WERI-Rb-1 (cell line): ENCODE measurements at regions not wholly inside any gene's neighbourhood (a gene's known extent, or its start where the extent isn't known, plus 50 kb on each side); places are given as distances from the start of the nearest gene placed in this dataset.

Experiments
- DNase-seq: peaks from one replicate; pipeline ENCODE4 v3.0.0-alpha.2; 2020
- H3K27ac ChIP-seq: fragments of 250-450 bp; sonication (Bioruptor Pico); 2 replicates; pipeline ENCODE4 v1.5.1; 2020; ENCODE audit warnings: mild to moderate bottlenecking, moderate library complexity
- H3K27me3 ChIP-seq: fragments of 250-450 bp; sonication (Bioruptor Pico); 2 replicates; pipeline ENCODE4 v1.5.1; 2021; ENCODE audit warnings: mild to moderate bottlenecking, low read depth, moderate library complexity; ENCODE audit not compliant: insufficient read depth, severe bottlenecking
- H3K36me3 ChIP-seq: fragments of 250-450 bp; sonication (Bioruptor Pico); 2 replicates; pipeline ENCODE4 v1.5.1; 2020; ENCODE audit warnings: mild to moderate bottlenecking, moderate library complexity
- H3K4me3 ChIP-seq: 2 replicates; pipeline ENCODE4 v1.5.1; 2011; ENCODE audit warnings: low read depth, mild to moderate bottlenecking, control low read depth, low read length
- H3K9me3 ChIP-seq: fragments of 250-450 bp; sonication (Bioruptor Pico); 2 replicates; pipeline ENCODE4 v1.5.1; 2021; ENCODE audit warnings: mild to moderate bottlenecking, moderate library complexity; ENCODE audit not compliant: severe bottlenecking
- TF ChIP-seq, protein P1 (sequence below): IDR thresholded peaks from 2 replicates; pipeline ENCODE4 v1.5.1; 2011; ENCODE audit warnings: low read depth, mild to moderate bottlenecking, control low read depth, inconsistent platforms, low read length

DNA sequence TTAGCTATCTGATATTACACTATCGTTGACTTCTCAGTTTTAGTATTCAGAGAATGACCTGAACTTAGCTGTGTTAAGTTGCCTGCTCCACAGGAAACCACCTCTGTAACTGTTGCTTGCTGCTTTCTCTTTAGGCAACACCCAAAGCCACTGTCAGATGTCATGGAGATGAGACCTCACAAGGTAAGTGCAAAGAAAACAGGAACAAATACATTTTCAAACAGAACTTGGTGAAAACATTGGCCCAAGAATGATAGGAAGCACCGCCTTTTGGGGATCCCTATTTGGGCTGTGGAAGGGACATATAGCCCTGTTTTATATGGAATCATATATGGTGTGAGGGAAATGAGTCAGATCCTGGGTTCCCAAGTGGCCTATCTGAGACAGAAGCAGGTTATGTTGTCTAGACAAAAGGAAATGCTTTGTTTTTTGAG, 143.4 kb downstream of the UBE2E3 start:
- Histone ChIP-seq H3K27me3 (no peaks in the 10 kb centered on the region), H3K4me3 (no peak overlapping the region), H3K9me3 (no peaks in the 10 kb centered on the region), H3K36me3 (no peaks in the 10 kb centered on the region), H3K27ac (no peak overlapping the region)
- TF ChIP-seq, protein P1, sequence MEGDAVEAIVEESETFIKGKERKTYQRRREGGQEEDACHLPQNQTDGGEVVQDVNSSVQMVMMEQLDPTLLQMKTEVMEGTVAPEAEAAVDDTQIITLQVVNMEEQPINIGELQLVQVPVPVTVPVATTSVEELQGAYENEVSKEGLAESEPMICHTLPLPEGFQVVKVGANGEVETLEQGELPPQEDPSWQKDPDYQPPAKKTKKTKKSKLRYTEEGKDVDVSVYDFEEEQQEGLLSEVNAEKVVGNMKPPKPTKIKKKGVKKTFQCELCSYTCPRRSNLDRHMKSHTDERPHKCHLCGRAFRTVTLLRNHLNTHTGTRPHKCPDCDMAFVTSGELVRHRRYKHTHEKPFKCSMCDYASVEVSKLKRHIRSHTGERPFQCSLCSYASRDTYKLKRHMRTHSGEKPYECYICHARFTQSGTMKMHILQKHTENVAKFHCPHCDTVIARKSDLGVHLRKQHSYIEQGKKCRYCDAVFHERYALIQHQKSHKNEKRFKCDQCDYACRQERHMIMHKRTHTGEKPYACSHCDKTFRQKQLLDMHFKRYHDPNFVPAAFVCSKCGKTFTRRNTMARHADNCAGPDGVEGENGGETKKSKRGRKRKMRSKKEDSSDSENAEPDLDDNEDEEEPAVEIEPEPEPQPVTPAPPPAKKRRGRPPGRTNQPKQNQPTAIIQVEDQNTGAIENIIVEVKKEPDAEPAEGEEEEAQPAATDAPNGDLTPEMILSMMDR, result no peak
- no peak for DNase-seq

DNA sequence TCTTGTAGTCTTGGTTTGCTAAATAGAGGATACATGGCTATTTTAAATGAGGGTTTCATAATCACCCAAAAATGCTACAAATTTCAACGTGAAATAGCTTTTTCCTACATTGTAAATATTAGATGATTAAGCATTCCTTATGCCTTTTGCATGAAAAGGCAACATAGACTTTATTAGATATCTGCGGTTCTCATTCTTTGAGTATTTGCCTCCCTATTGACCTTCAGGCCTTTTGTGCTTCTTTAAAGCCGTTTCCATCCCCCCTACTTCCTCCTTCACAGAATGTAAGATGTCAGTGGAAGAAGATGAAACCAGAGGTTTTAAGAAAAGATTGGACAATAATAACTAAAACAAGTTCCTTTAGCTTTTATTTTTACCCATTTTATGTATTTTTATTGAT, 144.1 kb downstream of the UBE2E3 start:
- H3K9me3 ChIP-seq, result no peaks in the 10 kb centered on the region
- no peak overlapping the region for H3K4me3 ChIP-seq
- no peaks in the 10 kb centered on the region for H3K27me3 ChIP-seq
- DNase-seq, result no peak
- H3K36me3 ChIP-seq, result no peaks in the 10 kb centered on the region
- TF ChIP-seq, protein P1, result no peak
- no peak overlapping the region for H3K27ac ChIP-seq

- TF ChIP-seq, protein P1, result no peak
- DNase-seq, result no peak
- Histone ChIP-seq H3K36me3 (no peaks in the 10 kb centered on the region), H3K27me3 (no peaks in the 10 kb centered on the region), H3K4me3 (no peak overlapping the region), H3K27ac (no peak overlapping the region), H3K9me3 (no peaks in the 10 kb centered on the region)
Observed at GRCh38 chr2:181125359-181125758, 145.0 kb downstream of the UBE2E3 start.

- H3K4me3 ChIP-seq, result no peak overlapping the region
- no peaks in the 10 kb centered on the region for H3K9me3 ChIP-seq
- no peak for DNase-seq
- TF ChIP-seq, protein P1, result no peak
- H3K27ac ChIP-seq, result no peak overlapping the region
- H3K36me3 ChIP-seq, result no peaks in the 10 kb centered on the region
- no peaks in the 10 kb centered on the region for H3K27me3 ChIP-seq
Observed at GRCh38 chr2:181126311-181126868, 146.0 kb downstream of the UBE2E3 start.

- Histone ChIP-seq H3K27ac (no peak overlapping the region), H3K27me3 (no peaks in the 10 kb centered on the region), H3K36me3 (no peaks in the 10 kb centered on the region), H3K4me3 (no peak overlapping the region), H3K9me3 (no peaks in the 10 kb centered on the region)
- no peak for DNase-seq
- TF ChIP-seq, protein P1, result no peak
Observed at GRCh38 chr2:181128199-181128598, 147.8 kb downstream of the UBE2E3 start.
